Ascending aorta (tissue), 2 donors: ENCODE measurements at regions not wholly inside any gene's neighbourhood (a gene's known extent, or its start where the extent isn't known, plus 50 kb on each side); places are given as distances from the start of the nearest gene placed in this dataset.

Experiments
- DNase-seq, 2 donors: peaks; one replicate each; pipeline ENCODE4 v3.0.0-alpha.2; 2019; ENCODE audit warnings: low spot score in 2 of 2
- H3K27ac ChIP-seq, 2 donors: fragments of 200-600 bp; sonication (generic); one replicate each; pipeline ENCODE4 v1.5.1; 2016 to 2017; ENCODE audit warnings: mild to moderate bottlenecking in 1 of 2
- H3K27me3 ChIP-seq: fragments of 200-600 bp; sonication (generic); one replicate; pipeline ENCODE4 v1.5.1; 2017
- H3K36me3 ChIP-seq, 2 donors: fragments of 200-600 bp; sonication (generic); one replicate each; pipeline ENCODE4 v1.5.1; 2016
- H3K4me1 ChIP-seq, 2 donors: fragments of 200-600 bp; sonication (generic); one replicate each; pipeline ENCODE4 v1.5.1; 2016 to 2017; ENCODE audit warnings: mild to moderate bottlenecking in 1 of 2
- H3K4me3 ChIP-seq, 2 donors: fragments of 200-600 bp; sonication (generic); one replicate each; pipeline ENCODE4 v1.5.1; 2016 to 2017; ENCODE audit warnings: mild to moderate bottlenecking in 1 of 2
- H3K9me3 ChIP-seq, 2 donors: fragments of 200-600 bp; sonication (generic); one replicate each; pipeline ENCODE4 v1.5.1; 2016
- CTCF ChIP-seq, 3 experiments: fragments of 200-600 bp in 2 of 3; fragments of 450-650 bp in 1 of 3; sonication (generic) in 2 of 3; IDR thresholded peaks; one replicate each; pipeline ENCODE4 v1.5.1; 2016 to 2019; ENCODE audit warnings: antibody characterized with exemption in 3 of 3, mild to moderate bottlenecking in 1 of 3, moderate library complexity in 1 of 3
- intact Hi-C: fragments of 100-400 bp; cut with DNase I; formaldehyde crosslinking; loops from one replicate; pipeline ENCODE4 v1.15.1; 2023

GRCh38 chr5:84816746-84817547 is 432.3 kb upstream of the EDIL3 start:
- H3K27ac ChIP-seq: no peak overlapping the region
- H3K4me3 ChIP-seq: no peak overlapping the region
- H3K4me1 ChIP-seq: no peaks in the 10 kb centered on the region
- DNase-seq: no peak
- H3K9me3 ChIP-seq: no peaks in the 10 kb centered on the region
- intact Hi-C loops: no loop called here
- H3K36me3 ChIP-seq: no peaks in the 10 kb centered on the region
- no peaks in the 10 kb centered on the region for H3K27me3 ChIP-seq
- no peak for TF ChIP-seq CTCF (IDR thresholded peaks at IDR 0.05)

GRCh38 chr5:84816160-84816559 is 431.5 kb upstream of the EDIL3 start:
- DNase-seq: no peak
- intact Hi-C loops: no loop called here
- no peak for TF ChIP-seq CTCF (IDR thresholded peaks at IDR 0.05)
- Histone ChIP-seq H3K27me3 (no peaks in the 10 kb centered on the region), H3K9me3 (no peaks in the 10 kb centered on the region), H3K4me1 (no peaks in the 10 kb centered on the region), H3K4me3 (no peak overlapping the region), H3K27ac (no peak overlapping the region), H3K36me3 (no peaks in the 10 kb centered on the region)

GRCh38 chr5:84805473-84805872 is 420.8 kb upstream of the EDIL3 start:
- no peak for DNase-seq
- Histone ChIP-seq H3K4me3 (no peak overlapping the region), H3K27ac (no peak overlapping the region), H3K36me3 (no peaks in the 10 kb centered on the region), H3K27me3 (no peaks in the 10 kb centered on the region), H3K4me1 (no peaks in the 10 kb centered on the region), H3K9me3 (no peaks in the 10 kb centered on the region)
- no peak for TF ChIP-seq CTCF (IDR thresholded peaks at IDR 0.05)
- intact Hi-C loops: no loop called here

- Histone ChIP-seq H3K27me3 (no peaks in the 10 kb centered on the region), H3K36me3 (no peaks in the 10 kb centered on the region), H3K4me1 (no peaks in the 10 kb centered on the region), H3K27ac (no peak overlapping the region), H3K9me3 (no peaks in the 10 kb centered on the region), H3K4me3 (no peak overlapping the region)
- no peak for TF ChIP-seq CTCF (IDR thresholded peaks at IDR 0.05)
- DNase-seq: no peak
- intact Hi-C loops: no loop called here
These were observed 411.7 kb upstream of the EDIL3 start for GRCh38 chr5:84796399-84796798.

GRCh38 chr5:84794486-84795035 is 409.9 kb upstream of the EDIL3 start:
- Histone ChIP-seq H3K4me3 (no peak overlapping the region), H3K27me3 (no peaks in the 10 kb centered on the region), H3K36me3 (no peaks in the 10 kb centered on the region), H3K4me1 (no peaks in the 10 kb centered on the region), H3K9me3 (no peaks in the 10 kb centered on the region), H3K27ac (no peak overlapping the region)
- DNase-seq: no peak
- intact Hi-C loops: no loop called here
- TF ChIP-seq CTCF (IDR thresholded peaks at IDR 0.05): no peak
